ENCODE measurements at regions not wholly inside any gene's neighbourhood (a gene's known extent, or its start where the extent isn't known, plus 50 kb on each side); places are given as distances from the start of the nearest gene placed in this dataset.

DNA sequence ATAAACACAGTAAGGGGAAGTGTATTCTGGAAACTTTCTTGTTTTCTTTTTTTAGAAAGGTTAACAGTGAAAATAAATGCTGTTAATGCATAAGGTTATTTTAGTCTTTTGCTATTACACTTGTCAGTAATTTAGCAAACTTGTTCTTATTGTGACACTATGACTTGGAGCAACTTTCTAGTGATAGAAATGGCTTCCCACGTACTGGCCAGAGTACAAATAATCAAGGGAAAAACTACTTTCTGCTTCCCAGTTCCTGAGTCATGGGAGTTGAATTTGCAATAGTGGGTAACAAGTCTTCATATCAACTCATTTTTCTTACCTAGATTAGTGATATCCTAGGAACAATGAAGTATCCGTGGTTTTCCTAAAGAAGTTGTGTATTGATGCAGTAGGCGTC is 1072.3 kb downstream of the FLRT2 start (continued):
- TF ChIP-seq ZBTB33 (IDR thresholded peaks at IDR 0.05), result no peak
- TF ChIP-seq FOXA2 (IDR thresholded peaks at IDR 0.05), result no peak
- TF ChIP-seq, protein P1, sequence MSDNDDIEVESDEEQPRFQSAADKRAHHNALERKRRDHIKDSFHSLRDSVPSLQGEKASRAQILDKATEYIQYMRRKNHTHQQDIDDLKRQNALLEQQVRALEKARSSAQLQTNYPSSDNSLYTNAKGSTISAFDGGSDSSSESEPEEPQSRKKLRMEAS (IDR thresholded peaks at IDR 0.05), result no peak

- Histone ChIP-seq H3K9me3 (ENCODE audit: control insufficient read depth in 4 of 4, low read length in 3 of 4) (no peaks in the 10 kb centered on the region), H3K4me3 (ENCODE audit: low read depth in 1 of 3, low read length in 3 of 3) (no peak overlapping the region), H3K9ac (ENCODE audit: low read depth in 1 of 2, low read length in 2 of 2) (no peak overlapping the region), H3K27ac (ENCODE audit: low read depth in 1 of 2, low read length in 2 of 2) (no peak overlapping the region), H3K36me3 (ENCODE audit: control insufficient read depth in 4 of 4, insufficient read depth in 3 of 4, low read depth in 1 of 4, low read length in 3 of 4) (no peaks in the 10 kb centered on the region), H3K4me1 (ENCODE audit: control insufficient read depth in 4 of 4, insufficient read depth in 4 of 4, low read length in 3 of 4) (no peaks in the 10 kb centered on the region), H3K27me3 (ENCODE audit: control insufficient read depth in 4 of 4, insufficient read depth in 4 of 4, low read length in 3 of 4) (no peaks in the 10 kb centered on the region)
- no peak for TF ChIP-seq RAD21 (IDR thresholded peaks at IDR 0.05)
- no peak for DNase-seq (ENCODE audit: low spot score)
- 53% methylated on average over 2 of the region's 2 CpGs for WGBS
Measured at GRCh38 chr14:86601813-86602212, 1071.9 kb downstream of the FLRT2 start.

DNA sequence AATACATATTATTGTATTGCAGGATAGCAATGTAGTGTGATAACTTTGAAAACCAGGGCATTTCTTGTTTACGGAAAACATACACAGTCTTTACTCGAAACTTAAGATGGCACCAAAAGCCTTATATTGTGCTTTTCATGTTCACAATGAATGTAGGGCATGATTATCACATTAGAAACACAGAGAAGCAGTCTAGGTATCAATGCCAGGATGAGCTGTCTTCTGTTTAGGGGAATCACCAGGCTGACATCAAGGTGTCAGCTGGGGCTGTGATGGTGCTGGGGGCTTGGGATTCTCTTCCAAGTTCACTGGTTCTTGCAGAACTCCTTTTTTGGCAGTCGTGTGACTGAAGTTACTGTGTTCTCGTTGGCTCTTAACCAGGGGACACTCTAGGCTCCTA is 1067.3 kb downstream of the FLRT2 start:
- Histone ChIP-seq H3K36me3 (ENCODE audit: control insufficient read depth in 4 of 4, insufficient read depth in 3 of 4, low read depth in 1 of 4, low read length in 3 of 4) (no peaks in the 10 kb centered on the region), H3K4me1 (ENCODE audit: control insufficient read depth in 4 of 4, insufficient read depth in 4 of 4, low read length in 3 of 4) (no peaks in the 10 kb centered on the region), H3K4me3 (ENCODE audit: low read depth in 1 of 3, low read length in 3 of 3) (no peak overlapping the region), H3K9ac (ENCODE audit: low read depth in 1 of 2, low read length in 2 of 2) (no peak overlapping the region), H3K27ac (ENCODE audit: low read depth in 1 of 2, low read length in 2 of 2) (no peak overlapping the region), H3K27me3 (ENCODE audit: control insufficient read depth in 4 of 4, insufficient read depth in 4 of 4, low read length in 3 of 4) (no peaks in the 10 kb centered on the region), H3K9me3 (ENCODE audit: control insufficient read depth in 4 of 4, low read length in 3 of 4) (no peaks in the 10 kb centered on the region)
- no peak for DNase-seq (ENCODE audit: low spot score)
- TF ChIP-seq GABPA (IDR thresholded peaks at IDR 0.05 in 1 of 2, conservative IDR thresholded peaks at IDR 0.05 in 1 of 2), result no peak
- TF ChIP-seq RXRA (IDR thresholded peaks at IDR 0.05), result no peak
- no peak for TF ChIP-seq TAF1 (conservative IDR thresholded peaks at IDR 0.05)
- TF ChIP-seq SP1 (IDR thresholded peaks at IDR 0.05), result no peak
- TF ChIP-seq, protein P1 (IDR thresholded peaks at IDR 0.05), result no peak
- no peak for TF ChIP-seq NR2F2 (IDR thresholded peaks at IDR 0.05)
- TF ChIP-seq REST (IDR thresholded peaks at IDR 0.05), result no peak
- TF ChIP-seq JUND (IDR thresholded peaks at IDR 0.05), result no peak
- TF ChIP-seq YY1 (IDR thresholded peaks at IDR 0.05), result no peak
- TF ChIP-seq CTCF (IDR thresholded peaks at IDR 0.05; ENCODE audit: low read depth, low read length, missing input control), result no peak
- 80% methylated on average over 4 of the region's 4 CpGs for WGBS
